ENCODE measurements at regions not wholly inside any gene's neighbourhood (a gene's known extent, or its start where the extent isn't known, plus 50 kb on each side); places are given as distances from the start of the nearest gene placed in this dataset.

- H2AFZ ChIP-seq (ENCODE audit: low read length): no peak overlapping the region
- FAIRE-seq (no peak), DNase-seq (ENCODE audit: low spot score) (no peak), ATAC-seq (no peak)
- no peak overlapping the region for H3K4me3 ChIP-seq (replicated peaks in 1 of 3; ENCODE audit: insufficient read depth in 1 of 3, low read depth in 2 of 3, low read length in 3 of 3)
- H3K36me3 ChIP-seq (replicated peaks in 1 of 2; ENCODE audit: control insufficient read depth in 1 of 2, insufficient read depth in 2 of 2, low read length in 2 of 2): no peaks in the 10 kb centered on the region
- no peak for TF ChIP-seq ZNF556 (CRISPR knock-in tag; IDR thresholded peaks at IDR 0.05; ENCODE audit: borderline replicate concordance)
- TF ChIP-seq ZNF10 (CRISPR knock-in tag; IDR thresholded peaks at IDR 0.05; ENCODE audit: borderline replicate concordance, low read depth): no peak
- no peak for TF ChIP-seq JDP2 (CRISPR knock-in tag; IDR thresholded peaks at IDR 0.05; ENCODE audit: borderline replicate concordance)
- TF ChIP-seq ZNF484 (CRISPR knock-in tag; IDR thresholded peaks at IDR 0.05; ENCODE audit: borderline replicate concordance, low read depth): no peak
- TF ChIP-seq AHDC1 (CRISPR knock-in tag; IDR thresholded peaks at IDR 0.05; ENCODE audit: borderline replicate concordance): no peak
- no peak for TF ChIP-seq TFAP4 (IDR thresholded peaks at IDR 0.05; ENCODE audit: borderline replicate concordance, low read depth)
- H3K79me2 ChIP-seq (ENCODE audit: insufficient read depth, low read length): no peaks in the 10 kb centered on the region
- no TSS peak for BruUV-seq (replicated peaks)
- peaks cover 38% of the 10 kb centered on the region for H3K9me3 ChIP-seq (ENCODE audit: low read length)
- CTCF ChIA-PET (ENCODE audit: low intra/inter-chr PET ratio, low total read pairs): no interaction called here
- no peaks in the 10 kb centered on the region for H4K20me1 ChIP-seq (ENCODE audit: insufficient read depth, low read length)
- WGBS (ENCODE audit: low lambda C conversion rate): 3% methylated on average over 1 of the region's 1 CpG
- H3K4me2 ChIP-seq (ENCODE audit: low read depth, low read length): no peak overlapping the region
- H3K9ac ChIP-seq (ENCODE audit: insufficient read depth, low read depth, low read length): no peak overlapping the region
- H3K27me3 ChIP-seq (ENCODE audit: control insufficient read depth in 1 of 2, insufficient read depth in 2 of 2, low read length in 2 of 2): no peaks in the 10 kb centered on the region
- no peaks in the 10 kb centered on the region for H3K4me1 ChIP-seq (ENCODE audit: insufficient read depth, low read length)
- no peak overlapping the region for H3K27ac ChIP-seq (ENCODE audit: extremely low read length, insufficient read depth, low read length)
- in situ Hi-C loops (cut with HindIII; ENCODE audit: extremely low pct_ligation_motif_present, low pct_unique_long_range_greater_than_20kb) (no loop called here), intact Hi-C loops (cut with micrococcal nuclease; ENCODE audit: unreplicated experiment) (no loop called here)
- POLR2A ChIA-PET: no interaction called here
These were observed 274.4 kb downstream of the OXSM start for GRCh38 chr3:26064297-26064696.

Measured in HepG2 (cell line).